IMR-90 (cell line): ENCODE measurements at regions not wholly inside any gene's neighbourhood (a gene's known extent, or its start where the extent isn't known, plus 50 kb on each side); places are given as distances from the start of the nearest gene placed in this dataset.
A peak's percentile ranks its signal among the peaks of the same experiment; 100 is the strongest.

Experiments used
- ATAC-seq: fragments of 200-7000 bp; cut with Tn5 transposase; 2 replicates; pipeline ENCODE4 v1.9.1; 2020; ENCODE audit warnings: low read depth, mild to moderate bottlenecking, moderate library complexity
- BruUV-seq: library from RNA; stranded (reverse); fragments of 400-500 nt; replicated peaks from 2 replicates; lab custom pipeline; 2021; lab: Mats Ljungman, UMichigan
- CTCF ChIA-PET: fragments of 300-600 bp; formaldehyde crosslinking; extraction: SDS; loops from one replicate; lab custom pipeline; 2021; ENCODE audit warnings: antibody characterized with exemption; lab: Yijun Ruan, JAX
- POLR2A ChIA-PET: fragments of 300-600 bp; sonication (Branson Sonifier 250); formaldehyde crosslinking; loops from one replicate; lab custom pipeline; 2022; ENCODE audit warnings: antibody characterized with exemption; ENCODE audit not compliant: unreplicated experiment; lab: Charles Lee
- DNase-seq: peaks from one replicate; pipeline ENCODE4 v3.0.0; 2013
- H2AFZ ChIP-seq: replicated peaks from 2 replicates; pipeline ENCODE3; 2013; ENCODE audit warnings: low read length, mild to moderate bottlenecking; ENCODE audit not compliant: poor library complexity
- H2AK5ac ChIP-seq: 2 replicates; pipeline ENCODE4 v1.6.1; 2013; ENCODE audit warnings: low read depth, low read length, inconsistent platforms
- H2AK9ac ChIP-seq: replicated peaks from 2 replicates; pipeline ENCODE3; 2013; ENCODE audit warnings: mild to moderate bottlenecking, low read depth, low read length, moderate library complexity; ENCODE audit not compliant: poor library complexity
- H2BK120ac ChIP-seq: 2 replicates; pipeline ENCODE4 v1.6.1; 2013; ENCODE audit warnings: low read depth, low read length, inconsistent platforms
- H2BK15ac ChIP-seq: 3 replicates; pipeline ENCODE4 v1.6.1; 2013; ENCODE audit warnings: low read depth, low read length, inconsistent platforms
- H2BK20ac ChIP-seq: 2 replicates; pipeline ENCODE4 v1.6.1; 2013; ENCODE audit warnings: low read depth, mild to moderate bottlenecking, inconsistent platforms, low read length, moderate library complexity
- H2BK5ac ChIP-seq: 2 replicates; pipeline ENCODE4 v1.6.1; 2013; ENCODE audit warnings: mild to moderate bottlenecking, low read depth, low read length, inconsistent platforms; ENCODE audit not compliant: poor library complexity, severe bottlenecking
- H3K14ac ChIP-seq: replicated peaks from 2 replicates; pipeline ENCODE4 v1.6.1; 2013; ENCODE audit warnings: low read depth, low read length, inconsistent platforms
- H3K18ac ChIP-seq: 2 replicates; pipeline ENCODE4 v1.6.1; 2013; ENCODE audit warnings: low read depth, low read length, control low read depth
- H3K23ac ChIP-seq: 2 replicates; pipeline ENCODE4 v1.6.1; 2013; ENCODE audit warnings: low read depth, low read length, inconsistent platforms
- H3K27ac ChIP-seq: 2 replicates; pipeline ENCODE4 v1.5.1; 2013; ENCODE audit warnings: mild to moderate bottlenecking, control low read depth, low read length; ENCODE audit not compliant: insufficient read depth
- H3K27me3 ChIP-seq: 2 replicates; pipeline ENCODE4 v1.6.1; 2013; ENCODE audit warnings: low read length; ENCODE audit not compliant: control insufficient read depth, insufficient read depth
- H3K36me3 ChIP-seq: 2 replicates; pipeline ENCODE4 v1.6.1; 2013; ENCODE audit warnings: low read length, mixed read lengths; ENCODE audit not compliant: control insufficient read depth, insufficient read depth
- H3K4ac ChIP-seq: 2 replicates; pipeline ENCODE4 v1.6.1; 2013; ENCODE audit warnings: low read depth, low read length, inconsistent platforms
- H3K4me1 ChIP-seq: 2 replicates; pipeline ENCODE4 v1.6.1; 2013; ENCODE audit warnings: low read length, mixed read lengths; ENCODE audit not compliant: control insufficient read depth, insufficient read depth
- H3K4me2 ChIP-seq: 2 replicates; pipeline ENCODE4 v1.6.1; 2013; ENCODE audit warnings: low read depth, mild to moderate bottlenecking, control low read depth, low read length, moderate library complexity
- H3K4me3 ChIP-seq: 2 replicates; pipeline ENCODE4 v1.5.1; 2013; ENCODE audit warnings: low read depth, mild to moderate bottlenecking, control low read depth, low read length, moderate library complexity; ENCODE audit not compliant: insufficient read depth
- H3K56ac ChIP-seq: 2 replicates; pipeline ENCODE4 v1.6.1; 2013; ENCODE audit warnings: low read length, inconsistent platforms; ENCODE audit not compliant: insufficient read depth; ENCODE audit errors: extremely low read depth
- H3K79me1 ChIP-seq, 2 experiments: 2 replicates each; pipeline ENCODE4 v1.6.1; 2013; ENCODE audit warnings: low read length in 2 of 2, inconsistent platforms in 1 of 2, low read depth in 1 of 2
- H3K9ac ChIP-seq: 2 replicates; pipeline ENCODE4 v1.6.1; 2013; ENCODE audit warnings: low read depth, low read length, control low read depth
- H3K9me1 ChIP-seq: 2 replicates; pipeline ENCODE4 v1.6.1; 2013; ENCODE audit warnings: low read length, inconsistent platforms; ENCODE audit not compliant: insufficient read depth
- H3K9me3 ChIP-seq: 2 replicates; pipeline ENCODE4 v1.6.1; 2013; ENCODE audit warnings: low read length; ENCODE audit not compliant: control insufficient read depth, insufficient read depth
- H4K20me1 ChIP-seq: 2 replicates; pipeline ENCODE4 v1.6.1; 2013; ENCODE audit warnings: low read length, inconsistent platforms; ENCODE audit not compliant: insufficient read depth
- H4K5ac ChIP-seq: 2 replicates; pipeline ENCODE4 v1.6.1; 2013; ENCODE audit warnings: mild to moderate bottlenecking, low read depth, low read length, control low read depth
- H4K8ac ChIP-seq, 2 experiments: 2 replicates each; pipeline ENCODE4 v1.6.1; 2013; ENCODE audit warnings: low read depth in 2 of 2, low read length in 2 of 2, control low read depth in 1 of 2, inconsistent platforms in 1 of 2
- H4K91ac ChIP-seq: 2 replicates; pipeline ENCODE4 v1.6.1; 2013; ENCODE audit warnings: low read depth, low read length, inconsistent platforms; ENCODE audit not compliant: insufficient read depth
- CEBPB ChIP-seq: IDR thresholded peaks from 2 replicates; pipeline ENCODE4 v1.6.1; 2012; ENCODE audit warnings: low read depth, low read length, improper control_type of control experiment
- CHD1 ChIP-seq: IDR thresholded peaks from 2 replicates; pipeline ENCODE4 v1.6.1; 2012; ENCODE audit warnings: low read depth, low read length, improper control_type of control experiment
- MAFK ChIP-seq: IDR thresholded peaks from 2 replicates; pipeline ENCODE4 v1.6.1; 2012; ENCODE audit warnings: low read depth, low read length, improper control_type of control experiment
- MAZ ChIP-seq: IDR thresholded peaks from 2 replicates; pipeline ENCODE4 v1.6.1; 2012; ENCODE audit warnings: low read depth, mild to moderate bottlenecking, low read length, improper control_type of control experiment, moderate library complexity, borderline replicate concordance
- NFE2L2 ChIP-seq: fragments of 150-350 bp; IDR thresholded peaks from 2 replicates; pipeline ENCODE4 v1.6.1; 2016; ENCODE audit warnings: low read depth, mild to moderate bottlenecking, low read length
- POLR2A ChIP-seq: IDR thresholded peaks from 2 replicates; pipeline ENCODE4 v1.6.1; 2012; ENCODE audit warnings: mild to moderate bottlenecking, low read depth, low read length
- RAD21 ChIP-seq: IDR thresholded peaks from 2 replicates; pipeline ENCODE4 v1.6.1; 2012; ENCODE audit warnings: low read length, improper control_type of control experiment
- RCOR1 ChIP-seq: IDR thresholded peaks from 2 replicates; pipeline ENCODE4 v1.6.1; 2012; ENCODE audit warnings: mild to moderate bottlenecking, low read length, improper control_type of control experiment; ENCODE audit not compliant: insufficient replicate concordance
- SMC3 ChIP-seq: fragments of 150-350 bp; IDR thresholded peaks from 2 replicates; pipeline ENCODE4 v1.6.1; 2016; ENCODE audit warnings: low read depth, mild to moderate bottlenecking, antibody characterized with exemption, low read length, moderate library complexity
- WGBS, 2 experiments: methylation state at CpG; one replicate each; pipeline versions ENCODE4 v1.1.5 to v1.1.7; 2013; ENCODE audit warnings: missing lambda C conversion rate in 2 of 2; ENCODE audit not compliant: insufficient read length in 1 of 2; ENCODE audit errors: extremely low coverage in 2 of 2; 5-methylcytosine and 5-hydroxymethylcytosine counted together
- dilution Hi-C: fragments of 300-500 bp; cut with HindIII; formaldehyde crosslinking; loops from one replicate; pipeline ENCODE4 v1.14.3; 2018; ENCODE audit warnings: low sequenced_read_pairs; ENCODE audit not compliant: unreplicated experiment
- in situ Hi-C: fragments of 300-500 bp; cut with MboI; formaldehyde crosslinking; loops from 3 replicates; pipeline ENCODE4 v1.14.3; 2019; ENCODE audit warnings: low sequenced_read_pairs, inconsistent platforms, mixed read lengths
- intact Hi-C: fragments of 100-400 bp; cut with micrococcal nuclease; formaldehyde crosslinking; loops from 2 replicates; pipeline ENCODE4 v1.10.0; 2022
- TF ChIP-seq, protein P1 (sequence below): conservative IDR thresholded peaks from 2 replicates; pipeline ENCODE4 v1.5.1; 2012; ENCODE audit warnings: mild to moderate bottlenecking, low read depth, low read length, improper control_type of control experiment
- TF ChIP-seq, protein P2 (sequence below): fragments of 150-350 bp; IDR thresholded peaks from 2 replicates; pipeline ENCODE4 v1.6.1; 2017; ENCODE audit warnings: mild to moderate bottlenecking, antibody characterized with exemption, low read length, low read depth

GRCh38 chr6:144613859-144614258, 328.7 kb downstream of the UTRN start:
- dilution Hi-C loops (no loop called here), in situ Hi-C loops (no loop called here), intact Hi-C loops (no loop called here)
- no peak overlapping the region for H2AK9ac ChIP-seq
- H3K9ac ChIP-seq, result no peak overlapping the region
- no peak overlapping the region for H2BK120ac ChIP-seq
- H3K27me3 ChIP-seq, result no peaks in the 10 kb centered on the region
- TF ChIP-seq RCOR1, result no peak
- no peak for TF ChIP-seq POLR2A
- TF ChIP-seq, protein P1, sequence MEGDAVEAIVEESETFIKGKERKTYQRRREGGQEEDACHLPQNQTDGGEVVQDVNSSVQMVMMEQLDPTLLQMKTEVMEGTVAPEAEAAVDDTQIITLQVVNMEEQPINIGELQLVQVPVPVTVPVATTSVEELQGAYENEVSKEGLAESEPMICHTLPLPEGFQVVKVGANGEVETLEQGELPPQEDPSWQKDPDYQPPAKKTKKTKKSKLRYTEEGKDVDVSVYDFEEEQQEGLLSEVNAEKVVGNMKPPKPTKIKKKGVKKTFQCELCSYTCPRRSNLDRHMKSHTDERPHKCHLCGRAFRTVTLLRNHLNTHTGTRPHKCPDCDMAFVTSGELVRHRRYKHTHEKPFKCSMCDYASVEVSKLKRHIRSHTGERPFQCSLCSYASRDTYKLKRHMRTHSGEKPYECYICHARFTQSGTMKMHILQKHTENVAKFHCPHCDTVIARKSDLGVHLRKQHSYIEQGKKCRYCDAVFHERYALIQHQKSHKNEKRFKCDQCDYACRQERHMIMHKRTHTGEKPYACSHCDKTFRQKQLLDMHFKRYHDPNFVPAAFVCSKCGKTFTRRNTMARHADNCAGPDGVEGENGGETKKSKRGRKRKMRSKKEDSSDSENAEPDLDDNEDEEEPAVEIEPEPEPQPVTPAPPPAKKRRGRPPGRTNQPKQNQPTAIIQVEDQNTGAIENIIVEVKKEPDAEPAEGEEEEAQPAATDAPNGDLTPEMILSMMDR, result no peak
- TF ChIP-seq NFE2L2, result no peak
- TF ChIP-seq MAFK, result no peak
- TF ChIP-seq MAZ, result no peak
- no peak for TF ChIP-seq RAD21
- TF ChIP-seq, protein P2, sequence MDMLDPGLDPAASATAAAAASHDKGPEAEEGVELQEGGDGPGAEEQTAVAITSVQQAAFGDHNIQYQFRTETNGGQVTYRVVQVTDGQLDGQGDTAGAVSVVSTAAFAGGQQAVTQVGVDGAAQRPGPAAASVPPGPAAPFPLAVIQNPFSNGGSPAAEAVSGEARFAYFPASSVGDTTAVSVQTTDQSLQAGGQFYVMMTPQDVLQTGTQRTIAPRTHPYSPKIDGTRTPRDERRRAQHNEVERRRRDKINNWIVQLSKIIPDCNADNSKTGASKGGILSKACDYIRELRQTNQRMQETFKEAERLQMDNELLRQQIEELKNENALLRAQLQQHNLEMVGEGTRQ, result no peak
- TF ChIP-seq SMC3, result no peak
- TF ChIP-seq CHD1, result no peak
- no peak for TF ChIP-seq CEBPB
- ATAC-seq (no peak), DNase-seq (peak; percentile 16)
- ChIA-PET CTCF (no interaction called here), POLR2A (no interaction called here)
- no peak overlapping the region for H3K56ac ChIP-seq
- H3K79me1 ChIP-seq, result 0 out of 4 replicates have a peak, but pooled peaks cover 0 to 4% of the 10 kb centered on the region in 2 experiments
- no peak overlapping the region for H3K14ac ChIP-seq
- no peak overlapping the region for H4K91ac ChIP-seq
- no peak overlapping the region for H2BK5ac ChIP-seq
- WGBS, 2 experiments, result no CpG with 5 or more reads among the region's 2 CpGs
- no peak overlapping the region for H2AFZ ChIP-seq
- no peak overlapping the region for H2BK15ac ChIP-seq
- H4K8ac ChIP-seq, result no peak overlapping the region
- no peaks in the 10 kb centered on the region for H4K20me1 ChIP-seq
- H3K4ac ChIP-seq, result no peak overlapping the region
- H3K9me3 ChIP-seq, result no peaks in the 10 kb centered on the region
- no peak overlapping the region for H4K5ac ChIP-seq
- H2BK20ac ChIP-seq, result no peak overlapping the region
- no peaks in the 10 kb centered on the region for H3K36me3 ChIP-seq
- no peaks in the 10 kb centered on the region for H3K4me1 ChIP-seq
- H2AK5ac ChIP-seq, result no peak overlapping the region
- no peak overlapping the region for H3K4me3 ChIP-seq
- H3K9me1 ChIP-seq, result no peaks in the 10 kb centered on the region
- H3K4me2 ChIP-seq, result no peak overlapping the region
- no peak overlapping the region for H3K27ac ChIP-seq
- no TSS peak for BruUV-seq
- no peak overlapping the region for H3K18ac ChIP-seq
- no peak overlapping the region for H3K23ac ChIP-seq
